Prostate gland (tissue), 2 donors: ENCODE measurements at regions not wholly inside any gene's neighbourhood (a gene's known extent, or its start where the extent isn't known, plus 50 kb on each side); places are given as distances from the start of the nearest gene placed in this dataset.

Experiments used
- DNase-seq: peaks from one replicate; pipeline ENCODE4 v3.0.0-alpha.2; 2019; ENCODE audit warnings: low spot score
- H3K27ac ChIP-seq, 2 donors: fragments of 200-600 bp; sonication (generic); 2 replicates each; pipeline ENCODE4 v1.5.1; 2017 to 2019
- H3K27me3 ChIP-seq: fragments of 200-600 bp; sonication (generic); replicated peaks from 2 replicates; pipeline ENCODE4 v1.5.1; 2019; ENCODE audit not compliant: insufficient read depth
- H3K36me3 ChIP-seq, 2 donors: fragments of 200-600 bp; sonication (generic); 1 replicate in 1 of 2; 2 replicates in 1 of 2; pipeline versions ENCODE4 v1.5.1 to v1.8.1; 2017 to 2019
- H3K4me1 ChIP-seq: fragments of 200-600 bp; sonication (generic); replicated peaks from 2 replicates; pipeline ENCODE4 v1.5.1; 2019
- H3K4me3 ChIP-seq, 2 donors: fragments of 200-600 bp; sonication (generic); 2 replicates each; pipeline ENCODE4 v1.5.1; 2017 to 2019
- H3K9me3 ChIP-seq: fragments of 200-600 bp; sonication (generic); 2 replicates; pipeline ENCODE4 v1.5.1; 2017
- POLR2A ChIP-seq: fragments of 450-650 bp; IDR thresholded peaks from one replicate; pipeline ENCODE4 v1.6.1; 2016; ENCODE audit warnings: antibody characterized with exemption, mild to moderate bottlenecking
- POLR2AphosphoS5 ChIP-seq: sonication (generic); formaldehyde crosslinking; IDR thresholded peaks from one replicate; pipeline ENCODE4 v1.6.1; 2017; ENCODE audit warnings: antibody characterized with exemption
- WGBS: methylation state at CpG from one replicate; pipeline ENCODE4 v1.1.5; 2018; 5-methylcytosine and 5-hydroxymethylcytosine counted together
- intact Hi-C: fragments of 100-400 bp; cut with DNase I; formaldehyde crosslinking; loops from one replicate; pipeline ENCODE4 v1.14.2; 2022
- TF ChIP-seq, protein P1 (sequence below), 4 experiments: fragments of 200-600 bp in 2 of 4; fragments of 450-650 bp in 2 of 4; sonication (generic) in 2 of 4; IDR thresholded peaks; 1 replicate in 3 of 4; 2 replicates in 1 of 4; pipeline ENCODE4 v1.5.1; 2016 to 2019; ENCODE audit warnings: antibody characterized with exemption in 4 of 4, mild to moderate bottlenecking in 2 of 4, moderate library complexity in 2 of 4

GRCh38 chr5:96605144-96605837, 56.9 kb upstream of the CAST start:
- no peak for DNase-seq
- intact Hi-C loops = loop anchor here (10.0 kb wide), 1 partner anchor 50 kb away; no protein-coding TSS in a partner anchor
- TF ChIP-seq POLR2AphosphoS5 = no peak
- TF ChIP-seq POLR2A = no peak
- TF ChIP-seq, protein P1, sequence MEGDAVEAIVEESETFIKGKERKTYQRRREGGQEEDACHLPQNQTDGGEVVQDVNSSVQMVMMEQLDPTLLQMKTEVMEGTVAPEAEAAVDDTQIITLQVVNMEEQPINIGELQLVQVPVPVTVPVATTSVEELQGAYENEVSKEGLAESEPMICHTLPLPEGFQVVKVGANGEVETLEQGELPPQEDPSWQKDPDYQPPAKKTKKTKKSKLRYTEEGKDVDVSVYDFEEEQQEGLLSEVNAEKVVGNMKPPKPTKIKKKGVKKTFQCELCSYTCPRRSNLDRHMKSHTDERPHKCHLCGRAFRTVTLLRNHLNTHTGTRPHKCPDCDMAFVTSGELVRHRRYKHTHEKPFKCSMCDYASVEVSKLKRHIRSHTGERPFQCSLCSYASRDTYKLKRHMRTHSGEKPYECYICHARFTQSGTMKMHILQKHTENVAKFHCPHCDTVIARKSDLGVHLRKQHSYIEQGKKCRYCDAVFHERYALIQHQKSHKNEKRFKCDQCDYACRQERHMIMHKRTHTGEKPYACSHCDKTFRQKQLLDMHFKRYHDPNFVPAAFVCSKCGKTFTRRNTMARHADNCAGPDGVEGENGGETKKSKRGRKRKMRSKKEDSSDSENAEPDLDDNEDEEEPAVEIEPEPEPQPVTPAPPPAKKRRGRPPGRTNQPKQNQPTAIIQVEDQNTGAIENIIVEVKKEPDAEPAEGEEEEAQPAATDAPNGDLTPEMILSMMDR (IDR thresholded peaks at IDR 0.05) = no peak
- Histone ChIP-seq H3K4me1 (no peaks in the 10 kb centered on the region), H3K4me3 (no peak overlapping the region), H3K27ac (no peak overlapping the region), H3K36me3 (no peaks in the 10 kb centered on the region), H3K9me3 (no peaks in the 10 kb centered on the region), H3K27me3 (no peaks in the 10 kb centered on the region)
- 41% methylated on average over 1 of the region's 1 CpG for WGBS

GRCh38 chr5:96609369-96609768, 52.8 kb upstream of the CAST start:
- Histone ChIP-seq H3K27me3 (no peaks in the 10 kb centered on the region), H3K4me3 (no peak overlapping the region), H3K36me3 (no peaks in the 10 kb centered on the region), H3K4me1 (no peaks in the 10 kb centered on the region), H3K27ac (no peak overlapping the region), H3K9me3 (no peaks in the 10 kb centered on the region)
- intact Hi-C loops = loop anchor here (10.0 kb wide), 1 partner anchor 45 kb away; no protein-coding TSS in a partner anchor
- TF ChIP-seq POLR2A (no peak), POLR2AphosphoS5 (no peak)
- TF ChIP-seq, protein P1 (IDR thresholded peaks at IDR 0.05) = no peak
- WGBS = 2% methylated on average over 1 of the region's 1 CpG
- DNase-seq = no peak

GRCh38 chr5:96610747-96611146, 51.4 kb upstream of the CAST start:
- no peak for DNase-seq
- 87% methylated on average over 4 of the region's 4 CpGs for WGBS
- no peak for TF ChIP-seq POLR2A
- Histone ChIP-seq H3K9me3 (no peaks in the 10 kb centered on the region), H3K36me3 (no peaks in the 10 kb centered on the region), H3K27ac (no peak overlapping the region), H3K4me1 (no peaks in the 10 kb centered on the region), H3K27me3 (no peaks in the 10 kb centered on the region), H3K4me3 (no peak overlapping the region)
- intact Hi-C loops = loop anchor here (10.0 kb wide), 2 partner anchors 134 to 554 kb away; no protein-coding TSS in a partner anchor

DNA sequence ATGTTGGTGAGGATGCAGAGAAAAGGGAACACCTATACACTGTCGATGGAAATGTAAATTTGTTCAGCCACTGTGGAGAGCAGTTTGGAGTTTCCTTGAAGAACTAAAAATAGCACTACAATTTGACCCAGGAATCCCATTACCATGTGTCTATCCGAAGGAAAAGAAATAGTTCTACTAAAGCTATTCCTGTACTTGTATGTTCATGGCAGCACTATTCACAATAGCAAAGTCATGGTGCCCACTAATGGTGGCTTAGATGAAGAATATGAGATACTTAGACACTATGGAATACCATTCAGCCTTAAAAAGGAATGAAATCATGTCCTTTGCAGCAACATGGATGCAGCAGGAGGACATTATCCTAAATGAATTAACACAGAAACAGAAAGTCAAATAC, 50.2 kb upstream of the CAST start:
- Histone ChIP-seq H3K4me1 (no peaks in the 10 kb centered on the region), H3K9me3 (no peaks in the 10 kb centered on the region), H3K27ac (no peak overlapping the region), H3K4me3 (no peak overlapping the region), H3K36me3 (no peaks in the 10 kb centered on the region), H3K27me3 (no peaks in the 10 kb centered on the region)
- DNase-seq = no peak
- WGBS = 37% methylated on average over 2 of the region's 2 CpGs
- intact Hi-C loops = loop anchor here (10.0 kb wide), 2 partner anchors 133 to 553 kb away; no protein-coding TSS in a partner anchor
- TF ChIP-seq, protein P1 (IDR thresholded peaks at IDR 0.05) = no peak
- TF ChIP-seq POLR2A = no peak
- no peak for TF ChIP-seq POLR2AphosphoS5
